NCI-H1930 (cell line): ENCODE measurements at regions not wholly inside any gene's neighbourhood (a gene's known extent, or its start where the extent isn't known, plus 50 kb on each side); places are given as distances from the start of the nearest gene placed in this dataset.
"Not testable (repeated sequence)": the region's sequence is repeated elsewhere in the genome, so short reads cannot be mapped to it uniquely, and the experiment has no call there.

Experiments used
- DNase-seq, 2 experiments: peaks; one replicate each; lab custom pipeline; 2025; lab: John Stamatoyannopoulos, UW

- DNase-seq: no peak
Observed at GRCh38 chr3:164113371-164114332, 964.6 kb downstream of the SI start.

- no peak for DNase-seq
Observed at GRCh38 chr3:164096352-164096751, 981.9 kb downstream of the SI start.

GRCh38 chr3:164095949-164096348, 982.3 kb downstream of the SI start:
- no peak for DNase-seq

GRCh38 chr3:164095279-164095678, 983.0 kb downstream of the SI start:
- no peak for DNase-seq

GRCh38 chr3:164094546-164094945, 983.8 kb downstream of the SI start:
- no peak for DNase-seq

GRCh38 chr3:164080208-164080607, 998.1 kb downstream of the SI start:
- DNase-seq: no peak

GRCh38 chr3:164064298-164064697, 1014.0 kb downstream of the SI start:
- DNase-seq: no peak

- DNase-seq: no peak
Observed at GRCh38 chr3:164060923-164061322, 1017.4 kb downstream of the SI start.

- DNase-seq: no peak
Observed at GRCh38 chr3:164049847-164050246, 1028.4 kb downstream of the SI start.

- no peak for DNase-seq
Observed at GRCh38 chr3:164048451-164048850, 1029.8 kb downstream of the SI start.

GRCh38 chr3:164040991-164041390, 1037.3 kb downstream of the SI start:
- DNase-seq: no peak

GRCh38 chr3:164030194-164030593, 1048.1 kb downstream of the SI start:
- DNase-seq: no peak

- DNase-seq: no peak
Observed at GRCh38 chr3:164024786-164025185, 1053.5 kb downstream of the SI start.

GRCh38 chr3:164023480-164023879, 1054.8 kb downstream of the SI start:
- DNase-seq: no peak

GRCh38 chr3:164018500-164018899, 1059.8 kb downstream of the SI start:
- no peak for DNase-seq

GRCh38 chr3:164007765-164008164, 1070.5 kb downstream of the SI start:
- DNase-seq: no peak

GRCh38 chr3:164004205-164004604, 1074.1 kb downstream of the SI start:
- no peak for DNase-seq

- DNase-seq: not testable (repeated sequence)
Observed at GRCh38 chr3:164003016-164003415, 1075.3 kb downstream of the SI start.

GRCh38 chr3:163983940-163984339, 1094.4 kb downstream of the SI start:
- DNase-seq: no peak

GRCh38 chr3:163971861-163972260, 1106.4 kb downstream of the SI start:
- no peak for DNase-seq

- DNase-seq: no peak
Observed at GRCh38 chr3:163957072-163957471, 1121.2 kb downstream of the SI start.

- DNase-seq: no peak
Observed at GRCh38 chr3:163953526-163953925, 1124.8 kb downstream of the SI start.

GRCh38 chr3:163952499-163952898, 1125.8 kb downstream of the SI start:
- no peak for DNase-seq
